Astrocyte of the cerebellum (primary cell): ENCODE measurements at regions not wholly inside any gene's neighbourhood (a gene's known extent, or its start where the extent isn't known, plus 50 kb on each side); places are given as distances from the start of the nearest gene placed in this dataset.

Source experiments
- DNase-seq: peaks from one replicate; pipeline ENCODE4 v3.0.0-alpha.2; 2011; ENCODE audit warnings: low read depth
- H3K4me3 ChIP-seq: 2 replicates; pipeline ENCODE4 v1.5.1; 2011; ENCODE audit warnings: mild to moderate bottlenecking, low read depth, low read length, moderate library complexity
- in situ Hi-C: cut with HindIII; loops from 2 replicates; pipeline ENCODE4 v1.10.0; 2017; ENCODE audit warnings: low sequenced_read_pairs
- TF ChIP-seq, protein P1 (sequence below): IDR thresholded peaks from 2 replicates; pipeline ENCODE4 v1.5.1; 2012; ENCODE audit warnings: low read length, low read depth, moderate library complexity, mild to moderate bottlenecking; ENCODE audit errors: missing control alignments

DNA sequence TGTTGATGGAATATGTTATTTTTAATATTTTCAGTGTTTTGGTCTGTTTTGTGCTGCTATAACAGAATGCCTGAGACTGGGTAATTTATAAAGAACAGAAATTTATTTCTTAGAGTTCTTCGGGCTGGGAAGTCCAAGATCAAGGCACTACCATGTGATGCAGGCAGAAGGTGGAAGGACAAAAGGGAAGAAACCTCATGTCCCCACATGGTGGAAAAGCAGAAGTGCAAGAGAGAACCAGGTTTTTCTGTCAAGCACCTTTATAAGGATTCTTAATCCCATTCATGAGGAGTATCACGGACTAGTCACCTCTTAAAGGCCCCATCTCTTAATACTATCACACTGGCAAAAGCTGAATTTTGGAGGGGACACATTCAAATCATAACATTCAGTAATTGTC is 57.9 kb upstream of the EPHB3 start:
- TF ChIP-seq, protein P1, sequence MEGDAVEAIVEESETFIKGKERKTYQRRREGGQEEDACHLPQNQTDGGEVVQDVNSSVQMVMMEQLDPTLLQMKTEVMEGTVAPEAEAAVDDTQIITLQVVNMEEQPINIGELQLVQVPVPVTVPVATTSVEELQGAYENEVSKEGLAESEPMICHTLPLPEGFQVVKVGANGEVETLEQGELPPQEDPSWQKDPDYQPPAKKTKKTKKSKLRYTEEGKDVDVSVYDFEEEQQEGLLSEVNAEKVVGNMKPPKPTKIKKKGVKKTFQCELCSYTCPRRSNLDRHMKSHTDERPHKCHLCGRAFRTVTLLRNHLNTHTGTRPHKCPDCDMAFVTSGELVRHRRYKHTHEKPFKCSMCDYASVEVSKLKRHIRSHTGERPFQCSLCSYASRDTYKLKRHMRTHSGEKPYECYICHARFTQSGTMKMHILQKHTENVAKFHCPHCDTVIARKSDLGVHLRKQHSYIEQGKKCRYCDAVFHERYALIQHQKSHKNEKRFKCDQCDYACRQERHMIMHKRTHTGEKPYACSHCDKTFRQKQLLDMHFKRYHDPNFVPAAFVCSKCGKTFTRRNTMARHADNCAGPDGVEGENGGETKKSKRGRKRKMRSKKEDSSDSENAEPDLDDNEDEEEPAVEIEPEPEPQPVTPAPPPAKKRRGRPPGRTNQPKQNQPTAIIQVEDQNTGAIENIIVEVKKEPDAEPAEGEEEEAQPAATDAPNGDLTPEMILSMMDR = no peak
- no peak overlapping the region for H3K4me3 ChIP-seq
- DNase-seq = no peak
- in situ Hi-C loops = no loop called here

DNA sequence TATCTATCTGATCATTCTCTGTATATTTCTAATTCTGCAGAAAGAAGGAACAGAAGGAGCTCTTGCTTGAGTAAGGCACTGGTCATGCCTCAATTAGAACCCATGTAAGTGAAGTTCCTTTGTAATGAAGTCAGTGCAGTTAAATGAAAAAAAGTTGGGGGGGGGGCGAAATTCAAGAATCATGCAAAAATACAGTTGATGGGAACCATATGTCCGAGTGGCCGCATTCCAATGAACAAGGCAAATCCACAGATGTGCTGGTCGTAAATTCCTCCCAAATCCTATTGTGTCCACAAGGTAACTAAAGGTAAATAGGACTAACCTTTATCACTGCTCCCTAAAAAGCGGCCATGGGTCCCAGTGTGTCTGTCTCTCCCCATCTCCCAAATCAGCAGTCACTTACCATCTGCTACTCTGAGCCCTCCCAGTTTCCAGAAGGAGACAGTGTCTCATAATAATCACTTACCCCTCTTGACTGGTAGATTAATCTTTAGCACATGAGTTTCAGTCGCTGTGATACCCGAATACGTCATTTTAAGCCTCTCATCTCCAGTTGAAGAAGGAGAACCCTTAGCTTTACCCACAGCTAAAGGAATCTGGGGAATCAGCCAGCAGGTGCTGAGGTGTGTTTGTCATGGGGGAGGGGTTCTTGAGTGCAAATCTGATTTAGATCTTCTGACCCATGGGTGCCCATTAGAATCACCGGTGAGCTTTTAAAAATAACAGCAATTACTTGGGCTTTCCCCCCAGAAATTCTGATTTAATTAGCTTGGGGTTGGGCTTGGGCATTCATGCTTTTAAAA is 56.3 kb upstream of the EPHB3 start:
- no peak overlapping the region for H3K4me3 ChIP-seq
- DNase-seq = no peak
- TF ChIP-seq, protein P1 = no peak
- in situ Hi-C loops = no loop called here

DNA sequence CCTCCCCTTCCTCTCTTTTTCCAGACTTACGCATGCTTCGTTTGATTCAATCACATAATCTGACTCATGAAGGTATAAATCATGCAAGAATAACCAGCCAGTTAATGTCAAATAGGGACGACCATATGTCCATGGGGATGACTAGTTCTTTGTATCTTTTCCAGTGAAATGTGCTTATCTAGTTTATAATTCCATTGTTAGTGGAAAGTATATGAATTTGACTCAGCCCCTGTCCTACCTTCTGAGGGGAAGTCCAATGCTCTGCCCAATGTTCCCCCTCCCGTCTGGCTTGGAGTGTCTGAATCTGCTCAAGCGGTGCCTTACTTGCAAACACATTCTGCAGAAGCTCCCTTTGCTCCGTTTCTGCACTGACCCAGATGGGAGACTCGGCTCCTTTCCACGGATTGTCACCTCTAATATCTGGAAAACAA is 55.0 kb upstream of the EPHB3 start:
- in situ Hi-C loops = no loop called here
- DNase-seq = no peak
- TF ChIP-seq, protein P1 = no peak
- no peak overlapping the region for H3K4me3 ChIP-seq

DNA sequence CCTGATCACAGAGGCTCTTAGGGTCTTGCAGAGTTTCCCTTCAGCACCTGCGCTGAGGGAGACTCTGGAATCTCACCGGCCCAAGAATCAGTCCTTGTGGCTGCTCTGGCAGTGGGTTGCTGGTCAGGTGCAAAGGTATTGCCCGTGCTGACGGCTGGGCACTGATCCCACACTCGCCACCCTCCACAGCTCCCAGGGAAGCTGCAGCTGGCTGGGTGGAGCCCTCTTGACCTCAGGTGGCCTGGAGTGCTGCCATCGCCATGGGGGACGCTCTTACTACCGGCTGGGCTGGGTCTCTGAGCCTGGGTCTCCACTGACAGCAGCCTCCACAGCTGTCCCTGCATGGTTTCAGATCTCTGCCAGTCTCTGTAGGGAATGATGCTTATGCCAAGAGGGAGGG is 52.6 kb upstream of the EPHB3 start:
- DNase-seq = no peak
- H3K4me3 ChIP-seq = no peak overlapping the region
- TF ChIP-seq, protein P1 = no peak
- in situ Hi-C loops = no loop called here

DNA sequence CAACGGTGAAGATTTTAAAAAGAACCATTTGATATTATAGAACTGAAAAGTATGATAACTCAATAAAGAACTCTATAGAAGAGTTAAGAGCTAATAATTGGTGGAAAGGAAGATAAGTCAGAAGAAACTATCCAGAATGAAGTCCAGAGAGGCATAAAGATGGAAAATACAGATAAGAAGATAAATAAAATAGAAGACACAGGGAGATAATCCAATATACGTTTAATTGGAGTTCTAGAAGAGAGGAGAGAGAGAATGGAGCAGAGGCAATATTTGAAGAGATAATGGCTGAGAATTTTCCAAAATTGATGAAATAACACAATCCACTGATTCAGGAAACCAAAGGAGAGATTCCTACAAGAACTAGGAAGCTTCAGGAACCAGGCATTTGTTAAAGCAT is 49.8 kb upstream of the EPHB3 start:
- TF ChIP-seq, protein P1 = no peak
- DNase-seq = no peak
- in situ Hi-C loops = no loop called here
- H3K4me3 ChIP-seq = no peak overlapping the region
